Fibroblast of villous mesenchyme (primary cell): ENCODE measurements at regions not wholly inside any gene's neighbourhood (a gene's known extent, or its start where the extent isn't known, plus 50 kb on each side); places are given as distances from the start of the nearest gene placed in this dataset.
A peak's percentile ranks its signal among the peaks of the same experiment; 100 is the strongest.

Experiments used
- DNase-seq: peaks from one replicate; pipeline ENCODE4 v3.0.0-alpha.2; 2010; ENCODE audit warnings: low read depth
- H3K4me3 ChIP-seq: 2 replicates; pipeline ENCODE4 v1.5.1; 2011; ENCODE audit warnings: low read depth, mild to moderate bottlenecking, low read length
- CTCF ChIP-seq: IDR thresholded peaks from 2 replicates; pipeline ENCODE4 v1.5.1; 2012; ENCODE audit warnings: low read depth, mild to moderate bottlenecking, low read length; ENCODE audit not compliant: insufficient read depth

DNA sequence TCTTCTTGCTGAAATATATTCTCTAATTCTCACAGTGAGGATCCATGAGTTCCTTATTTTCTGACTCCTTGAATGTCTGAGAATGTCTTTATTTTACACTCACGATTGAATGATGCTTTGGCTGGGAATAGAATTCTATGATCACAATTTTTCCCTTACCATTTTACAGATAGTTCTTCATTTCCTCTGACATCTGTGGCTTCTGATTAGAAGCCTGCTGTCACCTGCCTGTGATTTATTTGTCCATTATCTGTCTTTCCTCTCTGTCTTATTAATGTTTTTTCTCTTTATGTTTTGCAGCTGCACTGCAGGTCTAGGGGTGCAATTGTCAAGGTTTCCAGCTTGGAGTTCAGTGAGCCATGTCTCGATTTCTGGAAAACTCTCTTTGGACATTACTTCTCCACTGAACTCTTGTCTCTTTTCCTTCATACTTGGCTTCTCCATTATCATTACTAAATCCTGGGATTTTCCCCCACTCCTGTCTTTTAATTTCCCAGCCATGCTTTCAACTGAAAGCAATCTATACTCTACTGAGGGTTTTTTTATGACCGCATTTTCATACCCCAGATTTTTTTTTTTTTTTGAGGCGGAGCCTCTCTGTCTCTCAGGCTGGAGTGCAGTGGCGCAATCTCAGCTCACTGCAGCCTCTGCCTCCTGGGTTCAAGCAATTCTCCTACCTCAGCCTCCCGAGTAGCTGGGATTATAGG is 85.8 kb upstream of the PRNP start:
- no peak overlapping the region for H3K4me3 ChIP-seq
- no peak for TF ChIP-seq CTCF
- DNase-seq = no peak

DNA sequence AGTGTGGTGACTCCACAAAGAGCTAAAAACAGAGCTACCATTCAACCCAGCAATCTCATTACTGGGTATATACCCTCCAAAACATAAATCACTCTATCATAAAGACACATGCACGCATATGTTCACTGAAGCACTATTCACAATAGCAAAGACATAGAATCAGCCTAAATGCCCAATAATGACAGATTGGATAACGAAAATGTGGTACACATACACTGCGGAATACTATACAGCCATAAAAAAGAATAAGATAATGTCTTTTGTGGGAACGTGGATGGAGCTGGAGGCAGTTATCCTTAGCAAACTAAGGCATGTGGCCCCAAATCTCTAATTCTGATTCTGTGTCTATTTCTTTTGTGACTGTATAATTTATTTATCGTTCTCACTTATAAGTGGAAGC is 89.0 kb upstream of the PRNP start:
- DNase-seq = no peak
- TF ChIP-seq CTCF = no peak
- H3K4me3 ChIP-seq = no peak overlapping the region

GRCh38 chr20:4593149-4593525 is 93.1 kb upstream of the PRNP start:
- no peak overlapping the region for H3K4me3 ChIP-seq
- no peak for DNase-seq
- no peak for TF ChIP-seq CTCF

GRCh38 chr20:4592316-4593148 is 93.7 kb upstream of the PRNP start:
- peak; percentile 42 for DNase-seq
- H3K4me3 ChIP-seq = peak overlapping the region; percentile 58
- TF ChIP-seq CTCF = peak; percentile 89

GRCh38 chr20:4591975-4592315 is 94.3 kb upstream of the PRNP start:
- TF ChIP-seq CTCF = no peak
- no peak overlapping the region for H3K4me3 ChIP-seq
- no peak for DNase-seq

GRCh38 chr20:4585758-4586157 is 100.5 kb upstream of the PRNP start:
- TF ChIP-seq CTCF = no peak
- DNase-seq = no peak
- H3K4me3 ChIP-seq = no peak overlapping the region
